ENCODE measurements at regions not wholly inside any gene's neighbourhood (a gene's known extent, or its start where the extent isn't known, plus 50 kb on each side); places are given as distances from the start of the nearest gene placed in this dataset.

- in situ Hi-C loops (cut with HindIII; ENCODE audit: low pct_ligation_motif_present, low sequenced_read_pairs) = no loop called here
- H3K27ac ChIP-seq = no peak overlapping the region
- no peak for DNase-seq
- no peak for TF ChIP-seq CTCF (IDR thresholded peaks at IDR 0.05; ENCODE audit: low read depth, low read length, missing control alignments)
- H3K4me3 ChIP-seq (ENCODE audit: low read depth, low read length) = no peak overlapping the region
- H3K27me3 ChIP-seq (replicated peaks) = no peaks in the 10 kb centered on the region
- no peaks in the 10 kb centered on the region for H3K36me3 ChIP-seq (replicated peaks)
Observed at GRCh38 chr6:6893701-6894100, 214.1 kb upstream of the RREB1 start.

- in situ Hi-C loops (cut with HindIII; ENCODE audit: low pct_ligation_motif_present, low sequenced_read_pairs) = no loop called here
- H3K36me3 ChIP-seq (replicated peaks) = no peaks in the 10 kb centered on the region
- H3K27me3 ChIP-seq (replicated peaks) = no peaks in the 10 kb centered on the region
- no peak for TF ChIP-seq CTCF (IDR thresholded peaks at IDR 0.05; ENCODE audit: low read depth, low read length, missing control alignments)
- no peak for DNase-seq
- no peak overlapping the region for H3K27ac ChIP-seq
- no peak overlapping the region for H3K4me3 ChIP-seq (ENCODE audit: low read depth, low read length)
Observed at GRCh38 chr6:6895929-6896328, 211.8 kb upstream of the RREB1 start.

GRCh38 chr6:6897140-6897539 is 210.6 kb upstream of the RREB1 start:
- no peaks in the 10 kb centered on the region for H3K27me3 ChIP-seq (replicated peaks)
- H3K36me3 ChIP-seq (replicated peaks) = no peaks in the 10 kb centered on the region
- no peak for DNase-seq
- no peak overlapping the region for H3K4me3 ChIP-seq (ENCODE audit: low read depth, low read length)
- in situ Hi-C loops (cut with HindIII; ENCODE audit: low pct_ligation_motif_present, low sequenced_read_pairs) = no loop called here
- no peak overlapping the region for H3K27ac ChIP-seq
- TF ChIP-seq CTCF (IDR thresholded peaks at IDR 0.05; ENCODE audit: low read depth, low read length, missing control alignments) = no peak

GRCh38 chr6:6900569-6901204 is 207.1 kb upstream of the RREB1 start:
- no peaks in the 10 kb centered on the region for H3K36me3 ChIP-seq (replicated peaks)
- TF ChIP-seq CTCF (IDR thresholded peaks at IDR 0.05; ENCODE audit: low read depth, low read length, missing control alignments) = no peak
- in situ Hi-C loops (cut with HindIII; ENCODE audit: low pct_ligation_motif_present, low sequenced_read_pairs) = no loop called here
- H3K27me3 ChIP-seq (replicated peaks) = no peaks in the 10 kb centered on the region
- no peak overlapping the region for H3K4me3 ChIP-seq (ENCODE audit: low read depth, low read length)
- H3K27ac ChIP-seq = no peak overlapping the region
- no peak for DNase-seq

GRCh38 chr6:6901205-6901719 is 206.5 kb upstream of the RREB1 start:
- H3K27ac ChIP-seq = no peak overlapping the region
- no peak overlapping the region for H3K4me3 ChIP-seq (ENCODE audit: low read depth, low read length)
- in situ Hi-C loops (cut with HindIII; ENCODE audit: low pct_ligation_motif_present, low sequenced_read_pairs) = no loop called here
- DNase-seq = no peak
- TF ChIP-seq CTCF (IDR thresholded peaks at IDR 0.05; ENCODE audit: low read depth, low read length, missing control alignments) = no peak
- no peaks in the 10 kb centered on the region for H3K27me3 ChIP-seq (replicated peaks)
- H3K36me3 ChIP-seq (replicated peaks) = no peaks in the 10 kb centered on the region

GRCh38 chr6:6901945-6902344 is 205.8 kb upstream of the RREB1 start:
- Histone ChIP-seq H3K36me3 (replicated peaks) (no peaks in the 10 kb centered on the region), H3K27ac (no peak overlapping the region), H3K4me3 (ENCODE audit: low read depth, low read length) (no peak overlapping the region), H3K27me3 (replicated peaks) (no peaks in the 10 kb centered on the region)
- TF ChIP-seq CTCF (IDR thresholded peaks at IDR 0.05; ENCODE audit: low read depth, low read length, missing control alignments) = no peak
- DNase-seq = no peak
- in situ Hi-C loops (cut with HindIII; ENCODE audit: low pct_ligation_motif_present, low sequenced_read_pairs) = no loop called here

Data from brain microvascular endothelial cell (primary cell).